GM23338 (cell line): ENCODE measurements at regions not wholly inside any gene's neighbourhood (a gene's known extent, or its start where the extent isn't known, plus 50 kb on each side); places are given as distances from the start of the nearest gene placed in this dataset.

ENCODE experiments used
- CREB1 ChIP-seq: fragments of 250-450 bp; sonication (Bioruptor Pico); IDR thresholded peaks from 2 replicates; pipeline ENCODE4 v1.5.0; 2020; ENCODE audit warnings: low read depth, mild to moderate bottlenecking, moderate library complexity
- CTCF ChIP-seq, 2 experiments: fragments of 200-600 bp in 1 of 2; sonication (generic) in 1 of 2; conservative IDR thresholded peaks; 2 replicates each; pipeline versions ENCODE4 v1.5.1 to v1.6.1; 2016 to 2017; ENCODE audit warnings: antibody characterized with exemption in 2 of 2, low read depth in 2 of 2, mild to moderate bottlenecking in 2 of 2, moderate library complexity in 1 of 2
- EZH2 ChIP-seq: fragments of 200-600 bp; sonication (generic); IDR thresholded peaks from one replicate; pipeline ENCODE4 v1.8.0; 2017; ENCODE audit warnings: antibody characterized with exemption, mild to moderate bottlenecking, low read depth; ENCODE audit not compliant: unreplicated experiment
- EZH2phosphoT487 ChIP-seq: fragments of 200-600 bp; sonication (generic); IDR thresholded peaks from one replicate; pipeline ENCODE4 v1.8.1; 2018; ENCODE audit warnings: antibody characterized with exemption; ENCODE audit not compliant: unreplicated experiment
- POLR2AphosphoS5 ChIP-seq: IDR thresholded peaks from 2 replicates; pipeline ENCODE4 v1.6.1; 2016; ENCODE audit warnings: antibody characterized with exemption, low read depth
- REST ChIP-seq: IDR thresholded peaks from one replicate; pipeline ENCODE4 v1.6.1; 2018; ENCODE audit warnings: antibody characterized with exemption; ENCODE audit not compliant: unreplicated experiment

- TF ChIP-seq CTCF (conservative IDR thresholded peaks at IDR 0.05; ENCODE audit: low read depth in 2 of 2) (no peak), POLR2AphosphoS5 (no peak), EZH2 (no peak), REST (no peak), CREB1 (CRISPR knock-in tag) (no peak), EZH2phosphoT487 (no peak)
These were observed 177.6 kb upstream of the HMCN1 start for GRCh38 chr1:185556561-185556960.
